PC-3 (cell line): ENCODE measurements at regions not wholly inside any gene's neighbourhood (a gene's known extent, or its start where the extent isn't known, plus 50 kb on each side); places are given as distances from the start of the nearest gene placed in this dataset.

Experiments
- EZH2phosphoT487 ChIP-seq: fragments of 300-600 bp; sonication (generic); IDR thresholded peaks from 2 replicates; pipeline ENCODE4 v1.6.1; 2018; ENCODE audit warnings: mild to moderate bottlenecking, antibody characterized with exemption, low read length, borderline replicate concordance
- TF ChIP-seq, protein P1 (sequence below): fragments of 300-600 bp; sonication (generic); conservative IDR thresholded peaks from 2 replicates; pipeline ENCODE4 v1.5.1; 2017; ENCODE audit warnings: antibody characterized with exemption, low read depth, mild to moderate bottlenecking, low read length

GRCh38 chr2:16291226-16291625, 350.9 kb downstream of the MYCN start:
- TF ChIP-seq EZH2phosphoT487, result no peak
- TF ChIP-seq, protein P1, sequence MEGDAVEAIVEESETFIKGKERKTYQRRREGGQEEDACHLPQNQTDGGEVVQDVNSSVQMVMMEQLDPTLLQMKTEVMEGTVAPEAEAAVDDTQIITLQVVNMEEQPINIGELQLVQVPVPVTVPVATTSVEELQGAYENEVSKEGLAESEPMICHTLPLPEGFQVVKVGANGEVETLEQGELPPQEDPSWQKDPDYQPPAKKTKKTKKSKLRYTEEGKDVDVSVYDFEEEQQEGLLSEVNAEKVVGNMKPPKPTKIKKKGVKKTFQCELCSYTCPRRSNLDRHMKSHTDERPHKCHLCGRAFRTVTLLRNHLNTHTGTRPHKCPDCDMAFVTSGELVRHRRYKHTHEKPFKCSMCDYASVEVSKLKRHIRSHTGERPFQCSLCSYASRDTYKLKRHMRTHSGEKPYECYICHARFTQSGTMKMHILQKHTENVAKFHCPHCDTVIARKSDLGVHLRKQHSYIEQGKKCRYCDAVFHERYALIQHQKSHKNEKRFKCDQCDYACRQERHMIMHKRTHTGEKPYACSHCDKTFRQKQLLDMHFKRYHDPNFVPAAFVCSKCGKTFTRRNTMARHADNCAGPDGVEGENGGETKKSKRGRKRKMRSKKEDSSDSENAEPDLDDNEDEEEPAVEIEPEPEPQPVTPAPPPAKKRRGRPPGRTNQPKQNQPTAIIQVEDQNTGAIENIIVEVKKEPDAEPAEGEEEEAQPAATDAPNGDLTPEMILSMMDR, result no peak
